ENCODE measurements at regions not wholly inside any gene's neighbourhood (a gene's known extent, or its start where the extent isn't known, plus 50 kb on each side); places are given as distances from the start of the nearest gene placed in this dataset.

- H3K36me3 ChIP-seq (ENCODE audit: control insufficient read depth, insufficient read depth, low read length), result no peaks in the 10 kb centered on the region
- no peak for TF ChIP-seq CTCF (IDR thresholded peaks at IDR 0.05; ENCODE audit: insufficient read depth, low read length, poor library complexity, severe bottlenecking)
- no peak overlapping the region for H3K4me3 ChIP-seq (replicated peaks; ENCODE audit: low read depth, low read length)
- DNase-seq (ENCODE audit: extremely low read depth, insufficient read length), result no peak
- H3K27me3 ChIP-seq (replicated peaks; ENCODE audit: control insufficient read depth, insufficient read depth, low read length), result no peaks in the 10 kb centered on the region
These were observed 366.9 kb upstream of the HNRNPA3 start for GRCh38 chr2:176845718-176846117.

DNA sequence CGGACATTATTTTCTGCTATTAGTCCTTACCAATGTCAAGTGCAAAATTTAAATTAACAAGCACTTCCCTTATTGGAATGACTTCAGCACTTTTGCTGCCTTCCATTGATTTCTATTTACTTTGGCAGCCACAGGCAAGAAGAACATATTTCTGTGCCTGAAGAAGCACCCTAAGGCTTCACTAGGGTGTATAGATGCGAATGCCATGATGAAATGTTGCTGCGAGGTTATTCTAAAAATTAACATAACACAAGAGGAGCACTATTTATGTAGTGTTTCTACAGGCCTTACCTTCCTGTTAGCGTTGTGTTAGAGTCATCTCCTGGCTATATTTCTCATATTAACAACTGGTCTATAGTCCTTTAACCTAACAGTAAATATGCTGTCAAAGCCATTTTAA, 365.0 kb upstream of the HNRNPA3 start:
- no peak for DNase-seq (ENCODE audit: extremely low read depth, insufficient read length)
- Histone ChIP-seq H3K4me3 (replicated peaks; ENCODE audit: low read depth, low read length) (no peak overlapping the region), H3K27me3 (replicated peaks; ENCODE audit: control insufficient read depth, insufficient read depth, low read length) (no peaks in the 10 kb centered on the region), H3K36me3 (ENCODE audit: control insufficient read depth, insufficient read depth, low read length) (no peaks in the 10 kb centered on the region)
- TF ChIP-seq CTCF (IDR thresholded peaks at IDR 0.05; ENCODE audit: insufficient read depth, low read length, poor library complexity, severe bottlenecking), result no peak

GRCh38 chr2:176848844-176849243, 363.8 kb upstream of the HNRNPA3 start:
- Histone ChIP-seq H3K36me3 (ENCODE audit: control insufficient read depth, insufficient read depth, low read length) (no peaks in the 10 kb centered on the region), H3K27me3 (replicated peaks; ENCODE audit: control insufficient read depth, insufficient read depth, low read length) (no peaks in the 10 kb centered on the region), H3K4me3 (replicated peaks; ENCODE audit: low read depth, low read length) (no peak overlapping the region)
- no peak for DNase-seq (ENCODE audit: extremely low read depth, insufficient read length)
- no peak for TF ChIP-seq CTCF (IDR thresholded peaks at IDR 0.05; ENCODE audit: insufficient read depth, low read length, poor library complexity, severe bottlenecking)

DNA sequence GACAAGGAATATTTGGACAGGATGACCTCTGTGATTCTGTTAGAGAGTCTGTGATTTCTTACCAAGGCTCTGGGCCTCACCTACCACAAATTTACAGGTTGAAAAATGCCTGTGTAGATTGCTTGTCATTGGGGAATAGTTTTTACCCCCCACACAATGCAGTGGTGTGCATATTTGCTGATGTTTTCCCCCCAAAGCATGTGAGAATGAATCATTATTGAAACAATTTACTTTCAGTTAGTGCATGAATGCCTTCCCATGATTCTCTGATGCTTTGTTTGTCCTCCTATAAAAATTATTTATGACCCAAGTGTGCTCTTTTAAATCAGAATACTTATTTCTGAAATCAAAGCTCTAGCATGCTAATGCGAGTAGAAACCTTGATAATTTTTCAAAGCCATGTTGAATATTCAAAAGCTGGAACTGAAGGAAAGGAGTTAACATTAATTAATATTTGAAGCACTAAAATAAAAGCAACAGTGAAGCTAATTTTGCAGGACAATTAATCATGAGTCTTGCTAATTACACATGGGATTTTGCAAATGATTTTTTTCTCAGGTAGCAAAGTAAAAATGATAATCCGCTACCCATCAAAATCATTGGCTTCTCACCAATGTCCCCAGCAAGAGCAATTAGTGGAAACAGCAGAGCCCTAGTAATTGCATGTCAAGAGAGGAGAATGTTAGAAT, 361.2 kb upstream of the HNRNPA3 start:
- H3K36me3 ChIP-seq (ENCODE audit: control insufficient read depth, insufficient read depth, low read length), result no peaks in the 10 kb centered on the region
- H3K27me3 ChIP-seq (replicated peaks; ENCODE audit: control insufficient read depth, insufficient read depth, low read length), result no peaks in the 10 kb centered on the region
- no peak overlapping the region for H3K4me3 ChIP-seq (replicated peaks; ENCODE audit: low read depth, low read length)
- DNase-seq (ENCODE audit: extremely low read depth, insufficient read length), result no peak
- TF ChIP-seq CTCF (IDR thresholded peaks at IDR 0.05; ENCODE audit: insufficient read depth, low read length, poor library complexity, severe bottlenecking), result no peak

GRCh38 chr2:176851889-176852483, 360.6 kb upstream of the HNRNPA3 start:
- Histone ChIP-seq H3K4me3 (replicated peaks; ENCODE audit: low read depth, low read length) (no peak overlapping the region), H3K27me3 (replicated peaks; ENCODE audit: control insufficient read depth, insufficient read depth, low read length) (no peaks in the 10 kb centered on the region), H3K36me3 (ENCODE audit: control insufficient read depth, insufficient read depth, low read length) (no peaks in the 10 kb centered on the region)
- TF ChIP-seq CTCF (IDR thresholded peaks at IDR 0.05; ENCODE audit: insufficient read depth, low read length, poor library complexity, severe bottlenecking), result no peak
- no peak for DNase-seq (ENCODE audit: extremely low read depth, insufficient read length)

Data from GM06990 (cell line).